ENCODE measurements at regions not wholly inside any gene's neighbourhood (a gene's known extent, or its start where the extent isn't known, plus 50 kb on each side); places are given as distances from the start of the nearest gene placed in this dataset.
A peak's percentile ranks its signal among the peaks of the same experiment; 100 is the strongest.
"Not testable (repeated sequence)": the region's sequence is repeated elsewhere in the genome, so short reads cannot be mapped to it uniquely, and the experiment has no call there.

DNA sequence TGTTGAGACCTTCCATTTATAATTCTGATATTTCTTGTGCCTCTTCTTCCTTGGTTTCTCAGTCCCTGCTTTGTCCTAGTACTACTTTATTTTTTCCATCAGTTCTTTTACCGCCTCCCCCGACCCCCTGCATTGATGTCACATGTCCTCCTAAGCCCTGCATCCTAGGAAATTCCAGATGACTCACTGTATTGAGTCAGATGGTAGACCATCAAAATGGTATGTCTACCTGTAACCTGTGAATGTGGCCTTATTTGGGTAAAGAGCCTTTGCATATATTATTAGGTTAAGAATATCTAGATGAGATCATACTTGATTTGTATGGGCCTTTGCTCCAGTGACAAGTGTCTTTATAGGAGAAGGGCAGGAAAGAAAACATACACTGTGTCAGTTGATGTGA lies 515.3 kb upstream of the CA10 start:
- DNase-seq (ENCODE audit: low read depth in 4 of 4, low spot score in 3 of 4), result no peak

DNA sequence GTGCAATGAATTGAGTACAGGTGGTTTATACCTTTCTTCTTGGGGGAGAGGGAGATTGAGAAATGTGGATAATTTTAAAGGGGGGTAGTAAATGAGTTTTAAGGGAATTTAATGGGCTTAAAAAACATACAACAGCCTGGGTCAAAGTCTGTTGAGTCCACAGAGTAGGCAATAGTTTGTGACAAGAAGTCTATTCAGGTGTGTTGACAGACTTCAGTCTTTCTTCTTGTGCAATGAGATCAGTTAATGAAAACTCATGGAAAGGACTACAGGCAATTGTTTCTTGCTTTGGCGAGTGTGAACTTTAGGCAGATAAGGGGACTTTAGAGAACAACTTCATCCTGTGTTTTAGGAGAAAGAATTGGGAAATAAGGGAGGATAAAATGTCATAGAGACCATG lies 507.8 kb upstream of the CA10 start:
- DNase-seq (ENCODE audit: low read depth in 4 of 4, low spot score in 3 of 4), result no peak

DNA sequence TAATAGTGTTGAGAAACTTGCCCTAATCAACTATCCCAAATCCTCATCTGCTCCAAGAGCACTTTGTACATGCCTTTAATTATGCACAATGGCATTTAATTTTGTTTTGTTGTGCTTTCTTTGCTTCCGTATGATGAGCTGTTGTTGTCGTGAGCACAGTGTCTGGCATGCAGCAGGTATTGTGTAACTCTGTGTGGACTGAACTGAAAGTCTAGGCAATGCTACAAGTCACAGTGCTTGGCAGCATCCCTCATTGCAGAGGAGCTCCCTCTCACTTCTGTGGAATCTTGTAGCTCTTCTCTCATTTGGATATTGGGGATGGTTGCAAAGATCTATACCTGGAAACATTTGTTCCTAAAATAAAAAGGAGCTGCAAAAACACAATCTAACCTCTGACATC lies 502.2 kb upstream of the CA10 start:
- no peak for DNase-seq (ENCODE audit: low read depth in 4 of 4, low spot score in 3 of 4)

DNA sequence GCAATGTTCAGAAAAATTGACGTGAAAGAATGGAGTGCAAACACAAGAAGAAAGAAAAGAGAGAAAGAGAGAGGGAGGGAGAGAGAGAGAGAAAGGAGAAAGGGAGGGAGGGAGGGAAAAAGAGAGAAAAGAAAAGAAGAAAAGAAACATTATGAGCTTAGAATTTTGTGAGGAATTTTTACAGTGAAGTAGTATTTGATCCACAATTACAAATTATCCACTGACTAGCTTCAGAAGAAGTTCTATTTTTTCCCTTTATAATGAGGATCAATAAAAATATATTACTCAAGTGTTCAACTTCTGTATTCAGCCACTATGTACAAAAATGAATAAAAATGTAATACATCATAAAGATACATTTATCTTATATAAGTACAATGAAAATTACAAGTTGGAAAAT lies 494.5 kb upstream of the CA10 start:
- DNase-seq (ENCODE audit: low read depth in 4 of 4, low spot score in 3 of 4), result no peak

DNA sequence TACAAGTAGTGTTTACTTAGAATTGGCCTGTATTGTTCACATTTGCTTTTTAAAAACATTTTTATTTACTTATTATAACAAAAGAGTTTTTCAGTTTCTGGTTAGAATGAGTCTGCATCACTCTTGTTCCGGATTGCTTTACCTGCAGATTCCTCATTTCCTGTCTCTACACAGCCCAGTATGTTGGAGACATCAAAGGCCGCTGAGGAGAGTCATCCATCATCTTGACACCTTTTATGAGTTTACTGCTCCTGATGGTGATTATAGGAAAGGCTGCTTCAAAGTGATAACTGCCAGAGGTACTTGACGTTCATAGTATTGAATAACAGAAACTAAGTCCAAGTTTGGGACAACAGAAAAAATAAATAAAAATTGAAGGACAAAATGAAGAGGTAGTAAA lies 490.5 kb upstream of the CA10 start:
- peak in 3 of 4 donors; percentile 0 to 10 (median 7) for DNase-seq (ENCODE audit: low read depth in 4 of 4, low spot score in 3 of 4)

DNA sequence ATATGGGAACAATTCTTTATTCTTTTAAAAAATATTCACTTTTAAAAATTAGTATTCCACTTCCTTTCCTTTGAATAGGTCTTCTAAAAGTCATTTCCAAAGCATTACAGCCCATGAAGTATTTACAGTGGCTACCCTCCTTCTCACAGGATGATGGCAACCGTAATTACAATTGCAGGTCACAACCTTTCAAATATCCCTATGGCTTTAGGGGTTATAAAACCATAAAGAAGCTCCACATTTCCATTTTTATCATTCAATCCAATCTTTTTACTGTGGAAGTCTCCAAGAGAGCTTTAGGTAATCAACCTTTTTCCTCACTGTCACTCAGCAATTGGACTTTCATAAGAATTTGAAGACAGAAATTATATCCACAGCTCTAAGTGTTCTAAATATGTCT lies 488.9 kb upstream of the CA10 start:
- DNase-seq (ENCODE audit: low read depth in 4 of 4, low spot score in 3 of 4), result no peak

DNA sequence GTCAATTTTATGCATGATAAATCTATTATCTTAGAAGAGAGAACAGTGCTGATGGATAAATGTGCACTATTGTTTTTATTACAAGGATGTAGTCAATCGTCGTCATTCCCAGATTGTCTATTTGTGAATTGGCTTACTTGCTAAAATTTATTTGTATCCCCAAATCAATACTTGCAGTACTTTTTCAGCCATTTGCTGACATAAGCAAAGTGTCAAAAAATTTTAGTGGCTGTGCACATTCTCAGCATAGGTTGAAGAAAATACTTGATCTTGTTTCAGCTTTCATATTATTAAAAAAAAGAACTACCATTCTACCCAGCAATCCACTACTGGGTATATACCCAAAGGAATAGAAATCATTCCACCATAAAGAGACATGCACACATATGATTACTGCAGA lies 477.9 kb upstream of the CA10 start:
- no peak for DNase-seq (ENCODE audit: low read depth in 4 of 4, low spot score in 3 of 4)

DNA sequence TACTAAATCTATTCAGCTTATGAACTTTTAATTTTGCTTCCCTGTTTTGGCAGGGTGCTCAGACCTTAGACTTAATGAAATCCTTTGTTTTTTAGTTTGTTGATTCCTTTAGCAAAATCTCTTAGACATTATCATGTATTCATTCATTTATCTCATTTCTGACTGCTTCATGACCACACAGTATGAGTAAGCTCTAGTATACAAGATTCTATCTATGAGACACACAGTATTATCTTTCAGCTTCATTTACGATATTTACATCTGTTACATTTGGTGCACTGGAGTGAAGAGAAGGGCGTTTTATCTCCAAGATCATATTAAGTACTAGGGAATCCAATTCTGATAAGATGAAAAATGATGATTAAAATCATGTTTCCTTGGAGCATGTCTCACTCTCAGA lies 448.1 kb upstream of the CA10 start:
- DNase-seq (ENCODE audit: low read depth in 4 of 4, low spot score in 3 of 4), result no peak

DNA sequence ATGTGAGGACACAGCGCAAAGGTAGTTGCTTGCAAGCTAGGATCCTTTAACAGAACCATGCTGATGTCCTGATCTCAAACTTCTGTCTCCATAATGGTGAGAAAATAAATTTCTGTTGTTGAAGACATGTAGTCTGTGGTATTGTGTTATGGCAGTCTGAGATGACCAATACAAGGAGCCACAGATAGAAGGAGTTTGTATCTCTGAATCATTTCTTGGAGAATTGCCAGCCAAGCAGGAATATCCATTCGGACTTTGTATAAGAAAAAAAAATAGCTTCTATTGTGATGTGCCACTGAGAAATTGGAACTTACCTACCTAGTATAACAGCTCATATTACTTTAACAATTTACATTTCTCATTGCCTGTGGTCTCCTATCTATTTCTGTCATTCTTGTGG lies 447.6 kb upstream of the CA10 start:
- no peak for DNase-seq (ENCODE audit: low read depth in 4 of 4, low spot score in 3 of 4)

DNA sequence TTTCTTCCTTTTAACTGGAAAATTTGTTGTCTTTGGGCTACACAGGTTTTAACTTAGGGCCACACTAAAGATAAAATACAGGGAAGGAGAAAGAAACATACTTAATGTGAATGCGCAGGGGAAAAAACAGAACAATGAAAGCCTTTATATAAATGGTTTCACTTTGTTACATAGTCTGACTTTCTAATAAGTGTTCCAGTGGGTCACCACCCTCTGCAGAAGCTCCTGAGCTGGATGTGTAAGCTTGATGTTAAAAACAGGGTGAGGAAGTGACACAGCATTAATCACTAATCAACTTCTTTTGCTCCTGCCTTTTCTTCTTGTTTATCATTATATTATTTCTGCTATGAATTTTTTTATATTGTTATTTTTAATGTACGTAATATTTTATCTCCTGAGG lies 445.6 kb upstream of the CA10 start:
- DNase-seq (ENCODE audit: low read depth in 4 of 4, low spot score in 3 of 4), result no peak

DNA sequence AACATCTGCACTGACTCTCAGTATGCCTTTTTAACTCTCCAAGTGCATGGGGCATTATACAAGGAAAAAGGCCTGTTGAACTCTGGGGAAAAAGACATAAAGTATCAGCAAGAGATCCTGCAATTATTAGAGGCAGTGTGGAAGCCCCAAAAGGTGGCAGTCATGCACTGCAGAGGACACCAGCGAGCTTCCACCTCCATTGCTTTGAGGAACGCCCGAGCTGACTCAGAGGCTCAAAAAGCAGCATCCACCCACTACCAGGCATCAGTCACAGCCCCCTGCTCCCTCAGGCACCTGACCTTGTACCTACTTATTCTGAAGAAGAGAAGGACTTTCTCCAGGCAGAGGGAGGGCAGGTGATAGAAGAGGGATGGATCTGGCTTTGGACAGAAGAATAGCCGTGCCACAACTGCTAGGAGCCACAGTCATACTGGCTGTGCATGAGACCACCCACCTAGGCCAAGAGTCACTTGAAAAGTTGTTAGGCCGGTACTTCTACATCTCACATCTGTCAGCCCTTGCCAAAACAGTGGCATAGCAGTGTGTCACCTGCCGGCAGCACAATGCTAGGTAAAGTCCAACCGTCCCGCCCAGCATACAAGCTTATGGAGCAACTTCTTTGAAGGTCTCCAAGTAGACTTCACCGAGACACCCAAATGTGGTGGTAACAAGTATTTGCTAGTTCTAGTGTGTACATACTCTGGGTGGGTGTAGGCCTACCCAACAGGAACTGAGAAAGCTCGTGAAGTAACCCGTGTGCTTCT lies 439.1 kb upstream of the CA10 start:
- DNase-seq (ENCODE audit: low read depth in 4 of 4, low spot score in 3 of 4), result not testable (repeated sequence)

DNA sequence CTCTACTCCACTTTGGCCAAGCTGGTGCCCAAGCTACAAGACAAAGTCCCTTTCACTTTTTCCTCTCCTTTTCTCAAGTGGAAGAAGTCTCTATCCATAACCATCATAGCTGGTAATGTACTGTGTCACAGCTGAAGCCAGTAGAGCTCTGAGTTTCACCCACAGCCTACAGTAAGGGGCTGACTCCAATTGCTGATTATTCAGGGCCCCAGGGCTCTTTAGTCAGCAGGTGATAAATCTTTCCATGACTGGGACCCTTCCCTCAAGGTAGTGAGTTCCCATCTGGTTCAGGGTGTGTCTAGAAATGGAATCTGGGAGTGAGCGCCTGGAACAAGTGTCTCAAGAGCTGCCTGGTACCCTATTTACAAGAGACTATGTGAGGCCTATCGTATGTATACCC lies 436.0 kb upstream of the CA10 start:
- no peak for DNase-seq (ENCODE audit: low read depth in 4 of 4, low spot score in 3 of 4)

DNA sequence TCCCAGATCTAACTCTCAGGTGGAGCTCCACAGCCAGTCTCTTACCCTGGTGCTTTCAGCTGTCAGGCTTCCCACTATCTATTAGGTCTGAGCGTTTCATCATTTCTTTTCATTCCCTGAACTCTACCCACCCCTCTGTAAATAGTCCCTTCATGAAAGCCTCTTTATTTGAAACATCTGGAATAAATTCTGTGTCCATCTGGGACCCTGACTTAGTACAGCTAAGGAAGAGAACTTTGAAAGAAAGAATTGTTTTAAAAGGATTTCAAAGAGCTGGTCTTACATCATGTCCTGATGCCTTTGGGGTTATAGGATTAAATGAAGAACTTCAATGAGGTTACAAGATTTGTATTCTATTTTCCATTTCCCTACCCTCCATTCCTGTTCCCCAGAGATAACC lies 388.5 kb upstream of the CA10 start:
- no peak for DNase-seq (ENCODE audit: low read depth in 4 of 4, low spot score in 3 of 4)

DNA sequence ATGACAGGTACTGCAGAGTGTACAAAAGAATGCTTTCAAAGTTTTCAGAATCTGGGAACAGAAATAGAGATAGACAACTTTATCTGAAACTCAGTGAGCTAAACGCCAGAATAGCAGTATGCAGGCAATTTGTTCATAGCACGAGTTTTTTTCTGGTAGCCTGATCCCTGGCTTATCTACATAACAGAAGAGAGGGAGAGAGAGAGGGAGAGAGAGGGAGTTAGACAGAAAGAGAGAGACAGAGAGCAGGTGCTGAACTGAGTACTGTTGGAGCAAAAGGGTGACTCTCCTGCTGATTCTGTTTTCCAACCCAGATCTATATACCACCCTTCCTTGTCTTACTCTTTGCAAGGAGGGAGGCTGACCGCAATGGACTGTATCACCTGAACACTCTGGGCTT lies 388.0 kb upstream of the CA10 start:
- no peak for DNase-seq (ENCODE audit: low read depth in 4 of 4, low spot score in 3 of 4)

DNA sequence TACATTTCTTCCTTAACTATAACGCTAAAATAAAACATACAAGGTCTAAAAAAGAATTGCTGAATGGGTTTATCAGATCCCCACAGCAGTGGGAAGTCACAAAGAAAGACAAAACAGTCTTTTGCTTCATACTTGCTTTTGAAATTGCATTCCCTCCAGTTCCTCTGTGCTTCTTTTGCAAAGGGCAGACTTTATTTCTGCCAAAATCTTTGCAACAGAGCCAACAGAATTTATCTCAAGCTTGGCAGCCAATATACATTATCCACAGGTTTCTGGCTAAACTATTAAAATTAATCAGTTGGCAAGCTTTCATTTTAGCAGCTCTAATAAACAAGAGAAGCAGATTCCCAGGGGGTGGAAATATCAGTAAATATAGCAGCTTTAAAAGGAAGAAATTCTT lies 378.9 kb upstream of the CA10 start:
- no peak for DNase-seq (ENCODE audit: low read depth in 4 of 4, low spot score in 3 of 4)

DNA sequence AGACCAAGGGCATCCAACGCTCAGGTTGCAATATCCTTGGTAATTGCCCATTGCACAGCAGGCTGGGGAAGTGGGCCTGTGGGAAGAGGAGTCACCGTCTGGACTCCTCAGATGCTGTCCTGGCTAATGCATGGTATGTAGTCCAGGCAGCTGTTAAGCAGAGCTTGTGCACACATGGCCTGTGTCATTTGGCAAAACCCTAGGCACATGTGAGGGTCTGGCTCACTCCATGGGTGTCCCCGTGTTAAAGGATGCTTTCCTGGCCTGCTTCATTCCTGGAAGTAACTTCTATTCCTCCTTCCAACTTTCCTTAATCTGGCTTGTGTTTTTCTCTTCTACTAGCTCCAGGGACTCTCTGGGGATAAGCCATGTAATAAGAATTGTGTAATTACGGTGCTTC lies 378.0 kb upstream of the CA10 start:
- no peak for DNase-seq (ENCODE audit: low read depth in 4 of 4, low spot score in 3 of 4)

DNA sequence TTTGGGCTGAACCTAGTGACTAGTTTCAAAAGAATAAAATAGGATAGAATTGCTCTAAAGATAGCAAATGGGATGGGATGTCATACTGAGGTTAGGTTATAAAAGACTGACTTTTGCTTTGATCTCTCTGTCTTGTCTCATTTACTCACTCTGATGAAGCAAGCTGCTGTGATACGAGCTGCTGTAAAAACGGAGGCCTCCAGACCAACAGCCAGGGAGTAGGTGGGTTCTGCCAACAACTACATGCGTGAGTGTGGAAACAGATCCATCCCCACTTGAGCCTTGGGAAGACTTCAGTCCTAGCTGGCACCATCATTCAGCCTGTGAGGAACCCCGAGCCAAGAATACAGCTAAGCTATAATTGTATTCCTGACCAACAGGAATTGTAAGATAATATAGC lies 373.9 kb upstream of the CA10 start:
- no peak for DNase-seq (ENCODE audit: low read depth in 4 of 4, low spot score in 3 of 4)

DNA sequence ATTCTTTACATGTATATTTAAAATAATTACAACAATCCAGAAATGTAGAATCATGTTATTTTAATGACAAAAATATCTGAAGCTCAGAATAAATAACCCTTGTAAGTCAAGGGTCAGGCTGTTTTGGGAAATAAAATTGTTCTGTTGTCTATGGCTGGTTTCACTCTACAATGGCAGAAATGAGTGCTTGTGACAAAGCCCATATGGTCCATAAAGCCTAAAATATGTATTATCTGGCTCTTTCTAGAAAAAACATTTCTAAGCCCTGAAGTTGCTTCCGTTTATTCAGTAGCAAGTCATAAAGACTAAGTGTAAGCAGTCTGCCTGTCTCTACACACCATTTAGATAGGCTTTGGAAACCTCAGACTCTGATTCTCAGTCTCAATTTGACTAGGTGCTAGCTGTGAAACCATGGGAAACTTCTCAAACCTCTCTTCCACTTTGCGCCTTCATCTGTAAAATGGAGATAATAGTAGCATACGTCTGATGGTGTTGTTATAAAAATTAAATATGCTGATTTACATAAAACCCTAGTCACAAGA lies 365.7 kb upstream of the CA10 start:
- DNase-seq (ENCODE audit: low read depth in 4 of 4, low spot score in 3 of 4), result peak in 1 of 4 donors; percentile 2

DNA sequence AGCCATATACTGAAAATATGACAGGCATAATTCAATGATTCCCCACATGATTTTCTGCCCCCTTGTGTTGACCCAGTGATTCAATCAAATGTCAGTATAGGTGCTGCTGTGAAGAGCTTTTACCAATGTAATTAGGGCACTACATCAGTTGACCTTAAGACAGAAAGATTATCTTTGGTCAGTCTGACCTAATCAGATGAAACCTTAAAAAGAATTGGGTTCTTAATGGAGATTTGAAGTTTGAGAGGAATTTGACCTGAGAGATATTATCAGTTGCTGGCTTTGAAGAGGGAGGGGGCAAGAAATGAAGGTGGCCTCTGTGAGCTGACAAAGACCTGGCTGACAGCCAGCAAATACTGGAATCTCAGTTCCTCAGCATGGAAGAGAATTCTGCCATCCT lies 358.7 kb upstream of the CA10 start:
- DNase-seq (ENCODE audit: low read depth in 4 of 4, low spot score in 3 of 4), result no peak

DNA sequence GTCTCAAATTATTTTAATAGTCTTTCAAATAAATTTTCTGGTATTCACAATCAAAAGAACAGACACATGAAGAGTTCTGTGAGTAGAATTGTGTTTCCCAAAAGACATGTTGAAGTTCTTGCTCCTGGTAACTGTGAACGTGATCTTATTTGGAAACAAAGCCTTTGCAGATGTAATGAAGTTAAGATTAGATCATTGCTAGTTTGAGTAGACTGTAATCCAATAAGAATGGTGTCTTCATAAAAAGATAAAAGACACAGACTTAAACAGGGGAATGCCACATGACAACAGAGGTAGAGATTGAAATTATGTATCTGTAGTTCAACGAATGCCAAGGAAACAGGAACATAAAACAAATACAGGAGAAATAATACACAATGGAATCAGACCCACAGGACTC lies 357.4 kb upstream of the CA10 start:
- DNase-seq (ENCODE audit: low read depth in 4 of 4, low spot score in 3 of 4), result no peak

DNA sequence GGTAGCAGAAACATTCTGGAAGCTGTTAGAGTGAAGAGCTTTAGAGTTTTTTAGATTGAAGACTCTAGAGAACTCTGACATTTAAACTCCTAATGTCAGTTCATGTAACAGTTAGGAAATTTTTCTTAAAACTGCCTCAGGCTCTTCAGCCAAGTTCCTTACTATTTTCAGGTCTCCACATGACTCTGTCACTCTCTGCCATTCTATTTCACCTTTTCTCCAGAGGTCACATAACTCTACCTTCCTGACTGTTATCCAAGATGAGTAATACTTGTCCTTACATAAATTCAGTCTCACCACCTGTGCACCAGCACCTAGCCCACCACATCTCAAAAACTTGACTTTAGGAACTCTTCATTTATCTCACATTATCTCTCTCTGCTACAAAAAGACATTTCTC lies 347.1 kb upstream of the CA10 start:
- no peak for DNase-seq (ENCODE audit: low read depth in 4 of 4, low spot score in 3 of 4)

DNA sequence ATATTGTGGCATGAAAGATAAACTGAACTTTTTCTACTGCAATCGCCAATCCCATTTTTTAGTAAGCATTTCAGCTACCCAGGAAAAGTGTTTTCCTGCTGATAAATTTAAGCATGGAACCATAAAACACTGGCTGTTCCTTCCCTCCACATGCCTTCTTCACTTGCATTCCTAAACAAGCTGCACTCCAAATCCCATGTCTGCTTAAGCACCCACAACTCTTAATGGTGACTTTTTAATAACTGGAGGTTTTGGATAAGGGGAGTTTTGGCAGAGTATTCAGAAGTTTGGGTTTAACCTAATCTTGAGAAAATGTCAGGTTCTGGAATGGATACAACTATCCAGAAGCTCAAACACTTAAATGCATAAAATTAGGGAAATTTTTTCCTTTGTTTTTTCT lies 345.6 kb upstream of the CA10 start:
- no peak for DNase-seq (ENCODE audit: low read depth in 4 of 4, low spot score in 3 of 4)

DNA sequence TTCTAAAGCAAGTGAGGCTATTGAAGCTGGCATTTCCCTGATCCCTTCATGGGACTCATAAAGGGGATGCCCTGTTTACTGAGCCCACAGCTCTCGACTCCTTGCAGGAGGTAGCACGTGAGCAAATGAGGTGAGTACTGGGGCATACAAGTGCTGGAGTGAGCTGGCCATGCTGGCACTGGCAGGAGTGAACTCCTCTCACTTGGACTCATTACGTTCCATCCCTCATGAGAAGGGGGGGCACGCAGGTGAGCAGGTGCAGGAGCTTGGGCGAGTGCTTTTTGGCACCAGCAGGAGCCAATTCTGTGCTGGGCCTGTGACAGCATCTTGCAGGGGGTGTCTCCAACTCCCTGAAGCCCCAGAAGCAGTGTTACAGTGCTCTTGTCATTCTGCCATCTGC lies 337.1 kb upstream of the CA10 start:
- DNase-seq (ENCODE audit: low read depth in 4 of 4, low spot score in 3 of 4), result no peak
